ENCODE measurements at regions not wholly inside any gene's neighbourhood (a gene's known extent, or its start where the extent isn't known, plus 50 kb on each side); places are given as distances from the start of the nearest gene placed in this dataset.

DNA sequence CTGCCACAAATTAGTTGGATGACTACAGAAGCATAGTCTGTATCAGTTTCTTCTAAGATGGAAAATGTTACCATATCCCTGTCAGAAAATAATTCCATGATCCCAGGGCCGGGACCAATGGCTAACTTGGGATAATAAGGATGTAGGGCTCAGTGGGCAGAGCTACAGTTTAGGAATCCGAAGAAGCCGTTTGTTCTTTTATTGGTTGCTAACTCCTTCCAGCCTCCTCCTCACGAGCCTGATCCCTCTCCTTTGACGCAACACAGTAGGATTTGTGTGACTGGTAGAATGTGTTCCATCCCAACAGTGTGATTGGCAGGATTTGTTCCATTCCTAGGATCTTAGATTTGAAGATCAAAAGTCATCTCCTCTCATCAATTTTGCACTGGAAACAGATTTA, 496.9 kb downstream of the AGTPBP1 start:
- H3K4me3 ChIP-seq (ENCODE audit: low read depth in 1 of 3, low read length in 3 of 3) = no peak overlapping the region
- H3K9ac ChIP-seq (ENCODE audit: low read depth in 1 of 2, low read length in 2 of 2) = no peak overlapping the region
- TF ChIP-seq FOXA1 (IDR thresholded peaks at IDR 0.05) (no peak), JUND (IDR thresholded peaks at IDR 0.05) (no peak), TAF1 (conservative IDR thresholded peaks at IDR 0.05) (no peak)
- WGBS = 68% methylated on average over 5 of the region's 5 CpGs
- no peaks in the 10 kb centered on the region for H3K36me3 ChIP-seq (ENCODE audit: control insufficient read depth in 4 of 4, insufficient read depth in 3 of 4, low read depth in 1 of 4, low read length in 3 of 4)
- H3K27me3 ChIP-seq (ENCODE audit: control insufficient read depth in 4 of 4, insufficient read depth in 4 of 4, low read length in 3 of 4) = peaks cover 0 to 2% (median 0%) of the 10 kb centered on the region in 4 donors
- DNase-seq (ENCODE audit: low spot score) = no peak
- H3K9me3 ChIP-seq (ENCODE audit: control insufficient read depth in 4 of 4, low read length in 3 of 4) = no peaks in the 10 kb centered on the region
- H3K4me1 ChIP-seq (ENCODE audit: control insufficient read depth in 4 of 4, insufficient read depth in 4 of 4, low read length in 3 of 4) = no peaks in the 10 kb centered on the region
- H3K27ac ChIP-seq (ENCODE audit: low read depth in 1 of 2, low read length in 2 of 2) = no peak overlapping the region

DNA sequence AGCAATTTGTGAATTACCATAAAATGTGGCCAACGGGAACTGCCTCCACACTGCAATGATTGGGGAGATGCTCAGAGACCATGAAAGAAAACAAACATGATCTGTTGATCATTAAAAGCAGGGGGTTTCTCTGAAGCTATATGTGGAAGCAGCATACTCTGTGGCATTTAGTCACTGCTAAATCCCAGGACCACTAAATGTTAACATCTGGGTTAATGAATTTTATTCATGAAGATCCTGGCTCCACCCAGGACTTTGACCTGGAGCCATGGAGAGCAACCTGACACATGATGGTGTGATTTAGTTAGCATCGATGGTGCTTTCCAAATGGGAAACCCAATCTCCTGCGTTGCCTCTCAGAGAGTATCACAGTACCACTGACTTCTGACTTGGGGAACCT, 497.8 kb downstream of the AGTPBP1 start:
- TF ChIP-seq HNF4G (IDR thresholded peaks at IDR 0.05) = no peak
- H3K9ac ChIP-seq (ENCODE audit: low read depth in 1 of 2, low read length in 2 of 2) = no peak overlapping the region
- no peak overlapping the region for H3K4me3 ChIP-seq (ENCODE audit: low read depth in 1 of 3, low read length in 3 of 3)
- no peaks in the 10 kb centered on the region for H3K27me3 ChIP-seq (ENCODE audit: control insufficient read depth in 4 of 4, insufficient read depth in 4 of 4, low read length in 3 of 4)
- WGBS = 82% methylated on average over 3 of the region's 3 CpGs
- peaks cover 0 to 6% (median 0%) of the 10 kb centered on the region in 4 donors for H3K9me3 ChIP-seq (ENCODE audit: control insufficient read depth in 4 of 4, low read length in 3 of 4)
- no peak overlapping the region for H3K27ac ChIP-seq (ENCODE audit: low read depth in 1 of 2, low read length in 2 of 2)
- H3K4me1 ChIP-seq (ENCODE audit: control insufficient read depth in 4 of 4, insufficient read depth in 4 of 4, low read length in 3 of 4) = no peaks in the 10 kb centered on the region
- H3K36me3 ChIP-seq (ENCODE audit: control insufficient read depth in 4 of 4, insufficient read depth in 3 of 4, low read depth in 1 of 4, low read length in 3 of 4) = no peaks in the 10 kb centered on the region
- no peak for DNase-seq (ENCODE audit: low spot score)

DNA sequence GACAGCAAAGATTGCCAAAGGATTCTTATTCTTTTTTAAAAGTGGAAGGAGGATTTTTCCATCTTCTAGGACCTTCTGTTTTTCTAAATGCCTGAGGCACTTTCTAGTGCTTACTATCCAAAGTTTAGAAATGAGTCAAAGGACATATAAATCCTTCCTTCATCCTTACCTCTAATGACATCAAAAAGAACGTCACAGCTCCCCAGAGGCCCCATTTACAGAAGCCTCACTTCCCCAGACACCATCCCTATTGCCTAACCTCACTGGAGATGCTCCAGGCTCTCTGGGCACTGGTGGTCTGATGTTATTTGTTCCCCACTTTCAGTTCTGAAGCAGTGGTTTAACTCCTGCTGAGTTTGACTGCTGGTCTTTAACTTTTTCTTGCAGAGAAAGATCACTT, 504.3 kb downstream of the AGTPBP1 start:
- DNase-seq (ENCODE audit: low spot score) = no peak

DNA sequence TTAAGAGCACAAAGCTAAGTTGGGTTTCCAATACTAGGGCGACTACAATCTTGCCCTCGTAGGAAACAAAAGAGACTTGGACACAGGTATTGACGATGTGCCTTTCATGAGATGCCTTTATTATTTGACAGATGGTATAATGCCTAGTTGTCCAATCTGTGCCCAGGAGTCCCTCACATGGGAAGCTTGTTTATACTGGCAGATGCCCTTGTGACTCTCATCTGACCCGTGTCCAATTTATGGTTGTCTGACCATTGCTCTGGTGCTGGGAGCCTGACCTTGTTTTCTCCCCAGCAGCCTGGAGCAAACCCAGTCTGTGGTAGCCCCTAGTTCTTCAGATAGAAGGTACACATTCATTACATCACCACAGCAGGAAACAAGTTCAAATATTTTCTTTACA, 511.7 kb downstream of the AGTPBP1 start:
- Histone ChIP-seq H3K4me1 (ENCODE audit: control insufficient read depth in 4 of 4, insufficient read depth in 4 of 4, low read length in 3 of 4) (no peaks in the 10 kb centered on the region), H3K4me3 (ENCODE audit: low read depth in 1 of 3, low read length in 3 of 3) (no peak overlapping the region), H3K9ac (ENCODE audit: low read depth in 1 of 2, low read length in 2 of 2) (no peak overlapping the region), H3K27me3 (ENCODE audit: control insufficient read depth in 4 of 4, insufficient read depth in 4 of 4, low read length in 3 of 4) (peaks cover 0 to 8% (median 1%) of the 10 kb centered on the region in 4 donors), H3K9me3 (ENCODE audit: control insufficient read depth in 4 of 4, low read length in 3 of 4) (no peaks in the 10 kb centered on the region), H3K36me3 (ENCODE audit: control insufficient read depth in 4 of 4, insufficient read depth in 3 of 4, low read depth in 1 of 4, low read length in 3 of 4) (no peaks in the 10 kb centered on the region), H3K27ac (ENCODE audit: low read depth in 1 of 2, low read length in 2 of 2) (no peak overlapping the region)
- WGBS = 59% methylated on average over 4 of the region's 4 CpGs
- no peak for DNase-seq (ENCODE audit: low spot score)
- TF ChIP-seq TAF1 (conservative IDR thresholded peaks at IDR 0.05) = no peak
- TF ChIP-seq FOXA2 (IDR thresholded peaks at IDR 0.05) = no peak
- TF ChIP-seq, protein P1, sequence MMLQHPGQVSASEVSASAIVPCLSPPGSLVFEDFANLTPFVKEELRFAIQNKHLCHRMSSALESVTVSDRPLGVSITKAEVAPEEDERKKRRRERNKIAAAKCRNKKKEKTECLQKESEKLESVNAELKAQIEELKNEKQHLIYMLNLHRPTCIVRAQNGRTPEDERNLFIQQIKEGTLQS (IDR thresholded peaks at IDR 0.05) = no peak
- TF ChIP-seq YY1 (IDR thresholded peaks at IDR 0.05) = no peak
- no peak for TF ChIP-seq NR2F2 (IDR thresholded peaks at IDR 0.05)
- TF ChIP-seq RXRA (IDR thresholded peaks at IDR 0.05) = no peak
- TF ChIP-seq, protein P2, sequence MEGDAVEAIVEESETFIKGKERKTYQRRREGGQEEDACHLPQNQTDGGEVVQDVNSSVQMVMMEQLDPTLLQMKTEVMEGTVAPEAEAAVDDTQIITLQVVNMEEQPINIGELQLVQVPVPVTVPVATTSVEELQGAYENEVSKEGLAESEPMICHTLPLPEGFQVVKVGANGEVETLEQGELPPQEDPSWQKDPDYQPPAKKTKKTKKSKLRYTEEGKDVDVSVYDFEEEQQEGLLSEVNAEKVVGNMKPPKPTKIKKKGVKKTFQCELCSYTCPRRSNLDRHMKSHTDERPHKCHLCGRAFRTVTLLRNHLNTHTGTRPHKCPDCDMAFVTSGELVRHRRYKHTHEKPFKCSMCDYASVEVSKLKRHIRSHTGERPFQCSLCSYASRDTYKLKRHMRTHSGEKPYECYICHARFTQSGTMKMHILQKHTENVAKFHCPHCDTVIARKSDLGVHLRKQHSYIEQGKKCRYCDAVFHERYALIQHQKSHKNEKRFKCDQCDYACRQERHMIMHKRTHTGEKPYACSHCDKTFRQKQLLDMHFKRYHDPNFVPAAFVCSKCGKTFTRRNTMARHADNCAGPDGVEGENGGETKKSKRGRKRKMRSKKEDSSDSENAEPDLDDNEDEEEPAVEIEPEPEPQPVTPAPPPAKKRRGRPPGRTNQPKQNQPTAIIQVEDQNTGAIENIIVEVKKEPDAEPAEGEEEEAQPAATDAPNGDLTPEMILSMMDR (IDR thresholded peaks at IDR 0.05; ENCODE audit: low read depth, low read length, missing input control) = no peak
- TF ChIP-seq HNF4G (IDR thresholded peaks at IDR 0.05) = no peak
- no peak for TF ChIP-seq RAD21 (IDR thresholded peaks at IDR 0.05)
- no peak for TF ChIP-seq SP1 (IDR thresholded peaks at IDR 0.05)
- TF ChIP-seq FOXA1 (IDR thresholded peaks at IDR 0.05) = no peak
- TF ChIP-seq, protein P3, sequence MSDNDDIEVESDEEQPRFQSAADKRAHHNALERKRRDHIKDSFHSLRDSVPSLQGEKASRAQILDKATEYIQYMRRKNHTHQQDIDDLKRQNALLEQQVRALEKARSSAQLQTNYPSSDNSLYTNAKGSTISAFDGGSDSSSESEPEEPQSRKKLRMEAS (IDR thresholded peaks at IDR 0.05) = no peak
- TF ChIP-seq EGR1 (IDR thresholded peaks at IDR 0.05; ENCODE audit: low read depth in 2 of 2) = no peak

More for the DNA sequence above, 504.3 kb downstream of the AGTPBP1 start:
- H3K9ac ChIP-seq (ENCODE audit: low read depth in 1 of 2, low read length in 2 of 2) = no peak overlapping the region
- no peaks in the 10 kb centered on the region for H3K36me3 ChIP-seq (ENCODE audit: control insufficient read depth in 4 of 4, insufficient read depth in 3 of 4, low read depth in 1 of 4, low read length in 3 of 4)
- H3K27ac ChIP-seq (ENCODE audit: low read depth in 1 of 2, low read length in 2 of 2) = no peak overlapping the region
- 16% methylated on average over 1 of the region's 1 CpG for WGBS
- no peak overlapping the region for H3K4me3 ChIP-seq (ENCODE audit: low read depth in 1 of 3, low read length in 3 of 3)
- peaks cover 0 to 6% (median 0%) of the 10 kb centered on the region in 4 donors for H3K9me3 ChIP-seq (ENCODE audit: control insufficient read depth in 4 of 4, low read length in 3 of 4)
- H3K4me1 ChIP-seq (ENCODE audit: control insufficient read depth in 4 of 4, insufficient read depth in 4 of 4, low read length in 3 of 4) = no peaks in the 10 kb centered on the region
- TF ChIP-seq RAD21 (IDR thresholded peaks at IDR 0.05) = no peak
- TF ChIP-seq HNF4A (conservative IDR thresholded peaks at IDR 0.05) = no peak
- TF ChIP-seq, protein P4, sequence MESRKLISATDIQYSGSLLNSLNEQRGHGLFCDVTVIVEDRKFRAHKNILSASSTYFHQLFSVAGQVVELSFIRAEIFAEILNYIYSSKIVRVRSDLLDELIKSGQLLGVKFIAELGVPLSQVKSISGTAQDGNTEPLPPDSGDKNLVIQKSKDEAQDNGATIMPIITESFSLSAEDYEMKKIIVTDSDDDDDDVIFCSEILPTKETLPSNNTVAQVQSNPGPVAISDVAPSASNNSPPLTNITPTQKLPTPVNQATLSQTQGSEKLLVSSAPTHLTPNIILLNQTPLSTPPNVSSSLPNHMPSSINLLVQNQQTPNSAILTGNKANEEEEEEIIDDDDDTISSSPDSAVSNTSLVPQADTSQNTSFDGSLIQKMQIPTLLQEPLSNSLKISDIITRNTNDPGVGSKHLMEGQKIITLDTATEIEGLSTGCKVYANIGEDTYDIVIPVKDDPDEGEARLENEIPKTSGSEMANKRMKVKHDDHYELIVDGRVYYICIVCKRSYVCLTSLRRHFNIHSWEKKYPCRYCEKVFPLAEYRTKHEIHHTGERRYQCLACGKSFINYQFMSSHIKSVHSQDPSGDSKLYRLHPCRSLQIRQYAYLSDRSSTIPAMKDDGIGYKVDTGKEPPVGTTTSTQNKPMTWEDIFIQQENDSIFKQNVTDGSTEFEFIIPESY (IDR thresholded peaks at IDR 0.05) = no peak
- no peak for TF ChIP-seq YY1 (IDR thresholded peaks at IDR 0.05)
- TF ChIP-seq TAF1 (conservative IDR thresholded peaks at IDR 0.05) = no peak
- no peak for TF ChIP-seq HNF4G (IDR thresholded peaks at IDR 0.05)
- TF ChIP-seq, protein P3 (IDR thresholded peaks at IDR 0.05) = no peak
- no peak for TF ChIP-seq EGR1 (IDR thresholded peaks at IDR 0.05; ENCODE audit: low read depth in 2 of 2)
- TF ChIP-seq FOXA2 (IDR thresholded peaks at IDR 0.05) = no peak
- TF ChIP-seq FOXA1 (IDR thresholded peaks at IDR 0.05) = no peak
- no peak for TF ChIP-seq GABPA (IDR thresholded peaks at IDR 0.05 in 1 of 2, conservative IDR thresholded peaks at IDR 0.05 in 1 of 2)
- H3K27me3 ChIP-seq (ENCODE audit: control insufficient read depth in 4 of 4, insufficient read depth in 4 of 4, low read length in 3 of 4) = peaks cover 0 to 4% (median 0%) of the 10 kb centered on the region in 4 donors
